ENCODE measurements at regions not wholly inside any gene's neighbourhood (a gene's known extent, or its start where the extent isn't known, plus 50 kb on each side); places are given as distances from the start of the nearest gene placed in this dataset.

DNA sequence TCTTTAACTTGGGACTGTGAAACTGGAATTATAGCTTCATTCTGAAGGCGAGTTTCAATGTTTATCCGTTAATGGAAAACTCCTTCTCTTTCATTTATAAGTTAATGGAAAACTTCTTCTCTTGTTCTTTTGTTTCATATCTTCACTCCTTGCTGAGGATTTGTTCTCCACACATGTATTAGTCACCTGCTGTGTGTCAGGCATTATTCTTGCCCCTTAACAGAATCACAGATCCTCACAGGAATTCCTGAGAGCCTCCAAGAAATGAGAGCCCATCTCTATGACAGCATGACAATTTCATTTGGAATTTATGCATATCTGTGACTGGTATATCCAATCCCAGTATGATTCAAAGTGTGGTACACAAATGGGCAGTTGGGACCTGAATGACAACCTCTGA, 545.8 kb downstream of the BCL11A start:
- H3K27ac ChIP-seq (ENCODE audit: low read depth, low read length, poor library complexity, severe bottlenecking), result no peak overlapping the region
- no peak overlapping the region for H3K4me3 ChIP-seq (ENCODE audit: low read depth, low read length, poor library complexity, severe bottlenecking)
- H3K9me2 ChIP-seq (ENCODE audit: low read depth, low read length), result no peaks in the 10 kb centered on the region
- no peak overlapping the region for H3K4me2 ChIP-seq (ENCODE audit: low read length)
- no peaks in the 10 kb centered on the region for H3K79me2 ChIP-seq (ENCODE audit: insufficient read depth, low read length)
- no peaks in the 10 kb centered on the region for H3K27me3 ChIP-seq (ENCODE audit: insufficient read depth, low read length)
- H3K9me3 ChIP-seq (ENCODE audit: low read length), result no peaks in the 10 kb centered on the region
- H3K36me3 ChIP-seq (ENCODE audit: insufficient read depth, low read length), result no peaks in the 10 kb centered on the region
- H3F3A ChIP-seq (ENCODE audit: insufficient read depth, low read length), result no peaks in the 10 kb centered on the region
- no peak overlapping the region for H2AFZ ChIP-seq (ENCODE audit: low read length)
- no peaks in the 10 kb centered on the region for H3K4me1 ChIP-seq (ENCODE audit: insufficient read depth, low read length, severe bottlenecking)
- TF ChIP-seq CTCF (IDR thresholded peaks at IDR 0.05; ENCODE audit: low read length), result no peak
- TF ChIP-seq EZH2 (IDR thresholded peaks at IDR 0.05; ENCODE audit: borderline replicate concordance, low read length), result no peak
- H4K20me1 ChIP-seq (ENCODE audit: insufficient read depth, low read length), result no peaks in the 10 kb centered on the region
- no peak overlapping the region for H3K9ac ChIP-seq (ENCODE audit: low read length)

DNA sequence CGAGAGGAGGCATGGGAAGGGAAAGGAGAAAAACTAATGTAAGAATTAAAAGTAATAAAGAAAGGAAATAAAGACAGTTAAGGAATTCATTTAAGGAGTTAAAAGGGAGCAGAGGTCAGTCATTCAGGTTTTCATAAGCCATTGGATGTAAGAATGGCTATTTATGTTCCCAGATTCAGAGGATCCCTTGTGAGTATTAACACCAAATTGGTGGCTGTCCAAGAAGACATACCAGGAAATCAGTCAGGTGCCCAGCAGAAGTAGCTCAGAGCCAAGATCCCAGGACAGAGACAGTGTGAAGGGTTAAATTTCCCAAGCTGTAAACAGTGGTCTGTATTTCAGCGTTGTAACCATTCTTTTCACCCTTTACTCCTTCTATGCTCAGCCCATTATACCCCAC, 550.4 kb downstream of the BCL11A start:
- H2AFZ ChIP-seq (ENCODE audit: low read length), result no peak overlapping the region
- no peak overlapping the region for H3K27ac ChIP-seq (ENCODE audit: low read depth, low read length, poor library complexity, severe bottlenecking)
- no peaks in the 10 kb centered on the region for H3K79me2 ChIP-seq (ENCODE audit: insufficient read depth, low read length)
- H3K9ac ChIP-seq (ENCODE audit: low read length), result no peak overlapping the region
- H4K20me1 ChIP-seq (ENCODE audit: insufficient read depth, low read length), result no peaks in the 10 kb centered on the region
- no peaks in the 10 kb centered on the region for H3K9me3 ChIP-seq (ENCODE audit: low read length)
- no peaks in the 10 kb centered on the region for H3K27me3 ChIP-seq (ENCODE audit: insufficient read depth, low read length)
- no peaks in the 10 kb centered on the region for H3F3A ChIP-seq (ENCODE audit: insufficient read depth, low read length)
- no peak overlapping the region for H3K4me3 ChIP-seq (ENCODE audit: low read depth, low read length, poor library complexity, severe bottlenecking)
- TF ChIP-seq EZH2 (IDR thresholded peaks at IDR 0.05; ENCODE audit: borderline replicate concordance, low read length), result no peak
- TF ChIP-seq CTCF (IDR thresholded peaks at IDR 0.05; ENCODE audit: low read length), result no peak
- no peaks in the 10 kb centered on the region for H3K4me1 ChIP-seq (ENCODE audit: insufficient read depth, low read length, severe bottlenecking)
- H3K36me3 ChIP-seq (ENCODE audit: insufficient read depth, low read length), result no peaks in the 10 kb centered on the region
- H3K4me2 ChIP-seq (ENCODE audit: low read length), result no peak overlapping the region
- no peaks in the 10 kb centered on the region for H3K9me2 ChIP-seq (ENCODE audit: low read depth, low read length)

- H3K9me3 ChIP-seq (ENCODE audit: low read length), result no peaks in the 10 kb centered on the region
- no peaks in the 10 kb centered on the region for H3K79me2 ChIP-seq (ENCODE audit: insufficient read depth, low read length)
- H3F3A ChIP-seq (ENCODE audit: insufficient read depth, low read length), result no peaks in the 10 kb centered on the region
- no peak overlapping the region for H3K9ac ChIP-seq (ENCODE audit: low read length)
- H3K4me3 ChIP-seq (ENCODE audit: low read depth, low read length, poor library complexity, severe bottlenecking), result no peak overlapping the region
- no peak for TF ChIP-seq EZH2 (IDR thresholded peaks at IDR 0.05; ENCODE audit: borderline replicate concordance, low read length)
- TF ChIP-seq CTCF (IDR thresholded peaks at IDR 0.05; ENCODE audit: low read length), result no peak; the same call in 1 of the 2 replicates
- H3K4me1 ChIP-seq (ENCODE audit: insufficient read depth, low read length, severe bottlenecking), result no peaks in the 10 kb centered on the region
- no peaks in the 10 kb centered on the region for H3K9me2 ChIP-seq (ENCODE audit: low read depth, low read length)
- no peak overlapping the region for H3K4me2 ChIP-seq (ENCODE audit: low read length)
- no peaks in the 10 kb centered on the region for H3K27me3 ChIP-seq (ENCODE audit: insufficient read depth, low read length)
- H2AFZ ChIP-seq (ENCODE audit: low read length), result no peak overlapping the region
- no peak overlapping the region for H3K27ac ChIP-seq (ENCODE audit: low read depth, low read length, poor library complexity, severe bottlenecking)
- no peaks in the 10 kb centered on the region for H4K20me1 ChIP-seq (ENCODE audit: insufficient read depth, low read length)
- no peaks in the 10 kb centered on the region for H3K36me3 ChIP-seq (ENCODE audit: insufficient read depth, low read length)
Measured at GRCh38 chr2:60002183-60002867, 551.1 kb downstream of the BCL11A start.

Data from OCI-LY1 (cell line).